NOMO-1 (cell line): ENCODE measurements at regions not wholly inside any gene's neighbourhood (a gene's known extent, or its start where the extent isn't known, plus 50 kb on each side); places are given as distances from the start of the nearest gene placed in this dataset.
"Not testable (repeated sequence)": the region's sequence is repeated elsewhere in the genome, so short reads cannot be mapped to it uniquely, and the experiment has no call there.

ENCODE experiments used
- DNase-seq, 2 experiments: peaks; one replicate each; lab custom pipeline; 2025; ENCODE audit not compliant: unreplicated experiment in 2 of 2; lab: John Stamatoyannopoulos, UW

DNA sequence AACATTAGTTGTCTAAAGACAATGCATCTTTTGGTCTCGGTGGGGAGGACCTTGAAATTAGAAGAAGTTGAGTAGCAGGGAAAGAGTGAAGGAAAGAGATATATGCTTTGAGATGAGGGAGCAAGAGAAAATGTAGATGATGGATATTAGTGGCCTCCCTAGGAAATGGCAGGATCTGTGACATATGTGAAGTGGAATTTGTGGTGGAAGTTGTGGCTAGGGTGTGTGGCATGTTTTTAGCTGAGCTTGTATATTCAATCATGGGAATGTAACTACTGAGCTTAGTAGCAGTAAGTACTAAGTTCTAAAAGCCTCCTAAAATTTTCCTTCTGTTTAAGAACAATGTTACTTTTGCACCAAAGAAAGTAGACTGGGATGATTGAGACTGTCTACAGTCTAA, 382.8 kb upstream of the CTSO start:
- DNase-seq = no peak

DNA sequence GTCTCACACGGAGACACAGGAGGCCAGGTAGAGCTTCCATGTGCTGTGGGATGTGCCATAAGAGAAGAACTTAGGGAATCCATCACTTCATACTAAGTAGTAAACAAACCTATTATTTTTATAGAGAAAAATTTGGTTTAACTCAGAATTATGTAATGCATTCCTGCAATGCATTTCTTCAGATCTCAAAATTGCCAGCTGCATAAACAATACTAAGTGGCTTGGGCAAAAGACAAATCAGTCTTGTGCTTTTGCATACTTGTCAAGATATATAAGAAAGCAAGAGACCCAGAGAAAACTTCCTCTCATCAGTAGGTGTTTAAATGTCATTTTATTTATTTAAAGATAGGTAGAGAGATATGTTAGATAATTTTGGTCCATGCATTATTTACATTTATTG, 382.1 kb upstream of the CTSO start:
- DNase-seq = no peak

GRCh38 chr4:156330436-156331031, 376.9 kb upstream of the CTSO start:
- DNase-seq = no peak

DNA sequence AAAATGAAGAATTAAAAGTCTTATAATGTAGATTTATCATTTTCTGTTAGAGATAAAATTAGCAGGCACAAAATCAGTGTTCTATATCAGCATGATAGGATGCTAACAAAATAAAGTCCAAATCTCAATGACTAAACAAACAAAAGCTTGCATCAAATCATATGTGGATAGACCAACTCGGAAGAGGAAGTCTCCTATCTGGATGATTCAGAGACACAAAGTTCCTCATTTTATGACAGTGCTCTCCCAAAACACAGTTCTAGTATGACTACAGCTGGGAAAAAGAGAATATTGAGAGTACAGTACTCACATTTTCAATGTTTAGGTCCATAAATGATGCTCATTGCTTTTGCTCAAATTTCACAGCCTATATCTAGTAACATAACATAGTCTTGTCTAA, 376.1 kb upstream of the CTSO start:
- DNase-seq = peak in 1 of 2 experiments; percentile 26

DNA sequence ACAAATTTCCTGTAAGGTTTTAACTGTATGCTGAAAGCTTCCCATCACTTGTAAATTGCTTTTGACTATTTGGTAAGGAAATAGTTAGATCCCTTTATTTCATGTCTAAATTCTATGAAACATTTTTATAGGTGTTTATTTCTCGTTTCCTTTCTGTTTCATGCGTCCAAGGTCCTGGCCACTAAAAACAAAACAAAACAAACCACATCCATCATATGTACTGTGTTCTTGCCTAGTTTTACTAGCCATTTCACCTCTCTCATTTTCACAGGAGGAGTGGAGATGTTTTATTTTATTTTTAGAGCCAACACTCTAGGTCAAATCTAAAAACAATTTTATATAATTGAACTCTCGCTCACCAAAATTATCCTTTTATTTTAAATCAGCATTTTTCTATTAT, 375.2 kb upstream of the CTSO start:
- DNase-seq = no peak

GRCh38 chr4:156326246-156326645, 372.6 kb upstream of the CTSO start:
- no peak for DNase-seq

DNA sequence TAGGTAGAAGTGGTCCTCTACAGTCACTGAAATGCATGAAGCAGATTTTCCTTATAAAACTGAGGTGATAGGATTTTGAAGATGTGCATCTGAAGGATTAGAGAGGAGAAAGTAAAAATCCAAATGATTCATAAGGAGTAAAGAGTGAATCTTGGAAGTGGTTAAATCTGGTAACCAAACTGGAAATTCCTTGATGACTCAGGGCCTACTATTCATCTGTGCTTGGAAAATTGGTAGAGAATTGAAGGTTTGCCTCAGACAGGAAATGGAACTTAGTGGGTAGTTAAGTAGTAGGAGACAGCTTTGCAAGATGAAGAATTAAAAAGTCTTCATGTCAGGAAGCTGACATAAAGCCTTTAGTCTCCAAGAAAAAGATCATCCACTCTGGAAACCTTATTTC, 368.9 kb upstream of the CTSO start:
- no peak for DNase-seq

GRCh38 chr4:156321203-156321602, 367.5 kb upstream of the CTSO start:
- DNase-seq = no peak

- no peak for DNase-seq
These were observed 359.8 kb upstream of the CTSO start for GRCh38 chr4:156313497-156313896.

- no peak for DNase-seq
These were observed 358.7 kb upstream of the CTSO start for GRCh38 chr4:156312261-156312847.

DNA sequence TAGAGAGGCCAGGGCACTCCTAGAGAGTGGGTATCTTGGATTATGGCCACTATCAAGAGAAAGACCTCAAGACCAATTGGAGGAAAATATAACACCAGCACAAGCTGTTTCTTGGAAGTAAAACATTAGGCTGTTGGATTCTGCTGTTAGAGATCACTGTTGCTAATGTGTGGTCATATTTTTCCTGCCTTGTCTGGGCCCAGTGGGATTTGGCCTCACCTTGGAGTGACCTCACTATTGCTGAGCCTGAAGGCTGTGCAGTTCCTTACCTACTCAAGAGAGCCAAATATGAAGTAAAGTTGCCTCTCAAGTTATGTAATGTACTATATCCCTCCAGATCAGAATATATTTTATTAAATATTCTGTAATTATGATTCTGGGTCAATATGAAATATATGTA, 355.4 kb upstream of the CTSO start:
- no peak for DNase-seq

DNA sequence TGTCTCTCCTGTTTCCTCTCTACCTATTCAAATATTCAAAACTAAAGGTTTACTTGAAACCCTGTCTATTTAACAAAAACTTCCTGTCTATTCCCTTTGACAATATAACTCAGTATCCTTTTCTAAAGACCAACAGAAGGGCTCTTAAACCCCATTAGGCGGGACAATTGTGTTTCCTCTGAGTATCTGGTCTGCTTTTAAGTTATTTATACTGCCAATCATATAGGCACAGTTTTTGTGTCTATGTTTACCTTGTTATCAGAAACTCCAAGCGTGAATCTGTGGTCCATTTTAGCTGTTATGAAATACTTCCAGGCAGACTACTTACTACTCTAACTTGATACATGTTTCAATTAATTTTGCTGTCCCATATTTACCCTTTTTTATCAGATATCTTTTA, 350.0 kb upstream of the CTSO start:
- DNase-seq = no peak

GRCh38 chr4:156298230-156298629, 344.6 kb upstream of the CTSO start:
- no peak for DNase-seq

GRCh38 chr4:156295676-156296195, 342.1 kb upstream of the CTSO start:
- no peak for DNase-seq

- peak in 1 of 2 experiments; percentile 13 for DNase-seq
These were observed 340.9 kb upstream of the CTSO start for GRCh38 chr4:156294577-156294976.

- DNase-seq = no peak
These were observed 340.1 kb upstream of the CTSO start for GRCh38 chr4:156293657-156294297.

GRCh38 chr4:156291317-156291716, 337.7 kb upstream of the CTSO start:
- DNase-seq = no peak

DNA sequence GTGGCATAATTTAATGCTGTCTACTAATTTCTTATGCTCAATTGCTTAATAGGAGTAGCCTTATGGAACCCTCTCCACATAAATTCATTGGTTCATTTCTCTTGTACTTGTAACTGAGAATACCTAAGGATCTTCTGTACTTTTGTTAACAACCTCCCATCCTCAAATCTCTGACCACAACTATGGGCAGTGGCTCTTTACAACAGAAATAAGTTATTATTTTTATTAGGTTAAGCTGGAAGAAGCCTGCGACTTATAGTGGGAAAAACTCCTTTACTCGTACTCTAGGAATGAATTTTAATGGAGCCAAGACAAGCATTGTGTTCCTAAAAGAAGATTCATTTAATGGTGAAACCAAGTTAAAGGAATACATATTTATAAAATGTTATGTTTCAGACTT, 337.1 kb upstream of the CTSO start:
- no peak for DNase-seq

GRCh38 chr4:156290026-156290425, 336.4 kb upstream of the CTSO start:
- not testable (repeated sequence) for DNase-seq

DNA sequence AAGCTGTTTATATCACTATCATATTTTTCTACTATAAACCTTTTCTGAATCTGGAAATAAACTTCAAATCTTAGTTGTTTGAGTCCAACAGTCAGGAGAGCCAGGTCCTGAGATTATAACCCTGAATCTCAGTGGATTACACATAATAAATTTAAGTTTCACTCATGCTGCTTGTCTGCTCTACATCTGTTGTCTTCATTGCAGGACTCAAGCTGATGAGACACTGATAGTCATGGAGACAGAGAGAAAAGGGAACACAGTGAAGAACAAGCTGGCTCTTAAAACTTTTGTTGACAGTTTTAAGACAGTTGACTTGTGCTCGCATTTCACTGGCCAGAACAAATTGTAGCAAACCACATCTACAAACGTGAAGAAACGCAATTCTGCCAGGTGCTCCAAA, 327.0 kb upstream of the CTSO start:
- no peak for DNase-seq

DNA sequence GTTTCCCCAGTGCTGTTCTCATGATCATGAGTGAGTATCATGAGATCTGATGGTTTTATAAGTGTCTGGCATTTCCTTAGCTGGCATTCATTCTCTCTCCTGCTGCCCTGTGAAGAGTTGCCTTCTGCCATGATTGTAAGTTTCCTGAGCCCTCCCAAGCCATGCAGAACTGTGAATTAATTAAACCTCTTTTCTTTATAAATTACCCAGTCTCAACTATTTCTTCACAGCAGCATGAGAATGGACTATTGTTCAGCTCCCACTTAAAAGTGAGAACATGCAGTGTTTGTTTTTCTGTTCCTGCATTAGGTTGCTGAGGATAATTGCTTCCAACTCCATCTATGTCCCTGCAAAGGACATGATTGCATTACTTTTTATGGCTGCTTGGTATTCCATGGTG, 311.7 kb upstream of the CTSO start:
- no peak for DNase-seq

GRCh38 chr4:156261230-156261629, 307.6 kb upstream of the CTSO start:
- no peak for DNase-seq
